IMR-90 (cell line): ENCODE measurements at regions not wholly inside any gene's neighbourhood (a gene's known extent, or its start where the extent isn't known, plus 50 kb on each side); places are given as distances from the start of the nearest gene placed in this dataset.

Source experiments
- ATAC-seq: fragments of 200-7000 bp; cut with Tn5 transposase; 2 replicates; pipeline ENCODE4 v1.9.1; 2020; ENCODE audit warnings: low read depth, mild to moderate bottlenecking, moderate library complexity
- BruUV-seq: library from RNA; stranded (reverse); fragments of 400-500 nt; replicated peaks from 2 replicates; lab custom pipeline; 2021; lab: Mats Ljungman, UMichigan
- CTCF ChIA-PET: fragments of 300-600 bp; formaldehyde crosslinking; extraction: SDS; loops from one replicate; lab custom pipeline; 2021; ENCODE audit warnings: antibody characterized with exemption; lab: Yijun Ruan, JAX
- POLR2A ChIA-PET: fragments of 300-600 bp; sonication (Branson Sonifier 250); formaldehyde crosslinking; loops from one replicate; lab custom pipeline; 2022; ENCODE audit warnings: antibody characterized with exemption; ENCODE audit not compliant: unreplicated experiment; lab: Charles Lee
- DNase-seq: peaks from one replicate; pipeline ENCODE4 v3.0.0; 2013
- H2AFZ ChIP-seq: replicated peaks from 2 replicates; pipeline ENCODE3; 2013; ENCODE audit warnings: low read length, mild to moderate bottlenecking; ENCODE audit not compliant: poor library complexity
- H2AK5ac ChIP-seq: 2 replicates; pipeline ENCODE4 v1.6.1; 2013; ENCODE audit warnings: low read depth, low read length, inconsistent platforms
- H2AK9ac ChIP-seq: replicated peaks from 2 replicates; pipeline ENCODE3; 2013; ENCODE audit warnings: mild to moderate bottlenecking, low read depth, low read length, moderate library complexity; ENCODE audit not compliant: poor library complexity
- H2BK120ac ChIP-seq: 2 replicates; pipeline ENCODE4 v1.6.1; 2013; ENCODE audit warnings: low read depth, low read length, inconsistent platforms
- H2BK15ac ChIP-seq: 3 replicates; pipeline ENCODE4 v1.6.1; 2013; ENCODE audit warnings: low read depth, low read length, inconsistent platforms
- H2BK20ac ChIP-seq: 2 replicates; pipeline ENCODE4 v1.6.1; 2013; ENCODE audit warnings: low read depth, mild to moderate bottlenecking, inconsistent platforms, low read length, moderate library complexity
- H2BK5ac ChIP-seq: 2 replicates; pipeline ENCODE4 v1.6.1; 2013; ENCODE audit warnings: mild to moderate bottlenecking, low read depth, low read length, inconsistent platforms; ENCODE audit not compliant: poor library complexity, severe bottlenecking
- H3K14ac ChIP-seq: replicated peaks from 2 replicates; pipeline ENCODE4 v1.6.1; 2013; ENCODE audit warnings: low read depth, low read length, inconsistent platforms
- H3K18ac ChIP-seq: 2 replicates; pipeline ENCODE4 v1.6.1; 2013; ENCODE audit warnings: low read depth, low read length, control low read depth
- H3K23ac ChIP-seq: 2 replicates; pipeline ENCODE4 v1.6.1; 2013; ENCODE audit warnings: low read depth, low read length, inconsistent platforms
- H3K27ac ChIP-seq: 2 replicates; pipeline ENCODE4 v1.5.1; 2013; ENCODE audit warnings: mild to moderate bottlenecking, control low read depth, low read length; ENCODE audit not compliant: insufficient read depth
- H3K27me3 ChIP-seq: 2 replicates; pipeline ENCODE4 v1.6.1; 2013; ENCODE audit warnings: low read length; ENCODE audit not compliant: control insufficient read depth, insufficient read depth
- H3K36me3 ChIP-seq: 2 replicates; pipeline ENCODE4 v1.6.1; 2013; ENCODE audit warnings: low read length, mixed read lengths; ENCODE audit not compliant: control insufficient read depth, insufficient read depth
- H3K4ac ChIP-seq: 2 replicates; pipeline ENCODE4 v1.6.1; 2013; ENCODE audit warnings: low read depth, low read length, inconsistent platforms
- H3K4me1 ChIP-seq: 2 replicates; pipeline ENCODE4 v1.6.1; 2013; ENCODE audit warnings: low read length, mixed read lengths; ENCODE audit not compliant: control insufficient read depth, insufficient read depth
- H3K4me2 ChIP-seq: 2 replicates; pipeline ENCODE4 v1.6.1; 2013; ENCODE audit warnings: low read depth, mild to moderate bottlenecking, control low read depth, low read length, moderate library complexity
- H3K4me3 ChIP-seq: 2 replicates; pipeline ENCODE4 v1.5.1; 2013; ENCODE audit warnings: low read depth, mild to moderate bottlenecking, control low read depth, low read length, moderate library complexity; ENCODE audit not compliant: insufficient read depth
- H3K56ac ChIP-seq: 2 replicates; pipeline ENCODE4 v1.6.1; 2013; ENCODE audit warnings: low read length, inconsistent platforms; ENCODE audit not compliant: insufficient read depth; ENCODE audit errors: extremely low read depth
- H3K79me1 ChIP-seq, 2 experiments: 2 replicates each; pipeline ENCODE4 v1.6.1; 2013; ENCODE audit warnings: low read length in 2 of 2, inconsistent platforms in 1 of 2, low read depth in 1 of 2
- H3K9ac ChIP-seq: 2 replicates; pipeline ENCODE4 v1.6.1; 2013; ENCODE audit warnings: low read depth, low read length, control low read depth
- H3K9me1 ChIP-seq: 2 replicates; pipeline ENCODE4 v1.6.1; 2013; ENCODE audit warnings: low read length, inconsistent platforms; ENCODE audit not compliant: insufficient read depth
- H3K9me3 ChIP-seq: 2 replicates; pipeline ENCODE4 v1.6.1; 2013; ENCODE audit warnings: low read length; ENCODE audit not compliant: control insufficient read depth, insufficient read depth
- H4K20me1 ChIP-seq: 2 replicates; pipeline ENCODE4 v1.6.1; 2013; ENCODE audit warnings: low read length, inconsistent platforms; ENCODE audit not compliant: insufficient read depth
- H4K5ac ChIP-seq: 2 replicates; pipeline ENCODE4 v1.6.1; 2013; ENCODE audit warnings: mild to moderate bottlenecking, low read depth, low read length, control low read depth
- H4K8ac ChIP-seq, 2 experiments: 2 replicates each; pipeline ENCODE4 v1.6.1; 2013; ENCODE audit warnings: low read depth in 2 of 2, low read length in 2 of 2, control low read depth in 1 of 2, inconsistent platforms in 1 of 2
- H4K91ac ChIP-seq: 2 replicates; pipeline ENCODE4 v1.6.1; 2013; ENCODE audit warnings: low read depth, low read length, inconsistent platforms; ENCODE audit not compliant: insufficient read depth
- CEBPB ChIP-seq: IDR thresholded peaks from 2 replicates; pipeline ENCODE4 v1.6.1; 2012; ENCODE audit warnings: low read depth, low read length, improper control_type of control experiment
- CHD1 ChIP-seq: IDR thresholded peaks from 2 replicates; pipeline ENCODE4 v1.6.1; 2012; ENCODE audit warnings: low read depth, low read length, improper control_type of control experiment
- ELK1 ChIP-seq: fragments of 150-350 bp; IDR thresholded peaks from 2 replicates; pipeline ENCODE4 v1.6.1; 2016; ENCODE audit warnings: low read depth, mild to moderate bottlenecking, low read length, moderate library complexity, borderline replicate concordance
- MAFK ChIP-seq: IDR thresholded peaks from 2 replicates; pipeline ENCODE4 v1.6.1; 2012; ENCODE audit warnings: low read depth, low read length, improper control_type of control experiment
- MAZ ChIP-seq: IDR thresholded peaks from 2 replicates; pipeline ENCODE4 v1.6.1; 2012; ENCODE audit warnings: low read depth, mild to moderate bottlenecking, low read length, improper control_type of control experiment, moderate library complexity, borderline replicate concordance
- MXI1 ChIP-seq: IDR thresholded peaks from 2 replicates; pipeline ENCODE4 v1.6.1; 2012; ENCODE audit warnings: low read depth, mild to moderate bottlenecking, low read length, moderate library complexity, borderline replicate concordance
- NFE2L2 ChIP-seq: fragments of 150-350 bp; IDR thresholded peaks from 2 replicates; pipeline ENCODE4 v1.6.1; 2016; ENCODE audit warnings: low read depth, mild to moderate bottlenecking, low read length
- RAD21 ChIP-seq: IDR thresholded peaks from 2 replicates; pipeline ENCODE4 v1.6.1; 2012; ENCODE audit warnings: low read length, improper control_type of control experiment
- RFX5 ChIP-seq: IDR thresholded peaks from 2 replicates; pipeline ENCODE4 v1.8.0; 2012; ENCODE audit warnings: low read depth, mild to moderate bottlenecking, low read length, moderate library complexity
- WGBS, 2 experiments: methylation state at CpG; one replicate each; pipeline versions ENCODE4 v1.1.5 to v1.1.7; 2013; ENCODE audit warnings: missing lambda C conversion rate in 2 of 2; ENCODE audit not compliant: insufficient read length in 1 of 2; ENCODE audit errors: extremely low coverage in 2 of 2; 5-methylcytosine and 5-hydroxymethylcytosine counted together
- dilution Hi-C: fragments of 300-500 bp; cut with HindIII; formaldehyde crosslinking; loops from one replicate; pipeline ENCODE4 v1.14.3; 2018; ENCODE audit warnings: low sequenced_read_pairs; ENCODE audit not compliant: unreplicated experiment
- in situ Hi-C: fragments of 300-500 bp; cut with MboI; formaldehyde crosslinking; loops from 3 replicates; pipeline ENCODE4 v1.14.3; 2019; ENCODE audit warnings: low sequenced_read_pairs, inconsistent platforms, mixed read lengths
- intact Hi-C: fragments of 100-400 bp; cut with micrococcal nuclease; formaldehyde crosslinking; loops from 2 replicates; pipeline ENCODE4 v1.10.0; 2022

- Histone ChIP-seq H4K91ac (no peak overlapping the region), H3K23ac (no peak overlapping the region), H3K27me3 (no peaks in the 10 kb centered on the region), H3K18ac (no peak overlapping the region), H3K4me3 (no peak overlapping the region), H2BK120ac (no peak overlapping the region), H2BK5ac (no peak overlapping the region), H3K36me3 (no peaks in the 10 kb centered on the region), H3K4ac (no peak overlapping the region), H3K9me1 (no peaks in the 10 kb centered on the region), H4K8ac (no peak overlapping the region), H2AFZ (no peak overlapping the region), H3K56ac (no peak overlapping the region), H2BK15ac (no peak overlapping the region), H3K27ac (no peak overlapping the region), H2AK9ac (no peak overlapping the region), H3K4me1 (no peaks in the 10 kb centered on the region), H2AK5ac (no peak overlapping the region), H3K9ac (no peak overlapping the region), H3K79me1 (no peaks in the 10 kb centered on the region), H3K4me2 (no peak overlapping the region), H4K20me1 (no peaks in the 10 kb centered on the region), H3K14ac (no peak overlapping the region), H4K5ac (no peak overlapping the region), H3K9me3 (peaks cover 47% of the 10 kb centered on the region), H2BK20ac (no peak overlapping the region)
- ATAC-seq (no peak), DNase-seq (no peak)
- 26% methylated on average over 12 of the region's 17 CpGs; no CpG with 5 or more reads in 1 of the 2 experiments for WGBS, 2 experiments
- no TSS peak for BruUV-seq
- POLR2A ChIA-PET = no interaction called here
- dilution Hi-C loops = no loop called here
- TF ChIP-seq NFE2L2 = no peak
- TF ChIP-seq MAZ = no peak
- TF ChIP-seq CEBPB = no peak
- no peak for TF ChIP-seq RFX5
- no peak for TF ChIP-seq CHD1
- TF ChIP-seq RAD21 = no peak
- TF ChIP-seq MAFK = no peak
- TF ChIP-seq MXI1 = no peak
- TF ChIP-seq ELK1 = no peak
- intact Hi-C loops = no loop called here
- in situ Hi-C loops = no loop called here
- CTCF ChIA-PET = no interaction called here
These were observed 244.8 kb upstream of the TCERG1L start for GRCh38 chr10:131556061-131556896.
